HEK293 (cell line): ENCODE measurements at regions not wholly inside any gene's neighbourhood (a gene's known extent, or its start where the extent isn't known, plus 50 kb on each side); places are given as distances from the start of the nearest gene placed in this dataset.

Experiments used
- ZNF785 ChIP-seq: fragments of 450-650 bp; formaldehyde crosslinking; IDR thresholded peaks from 2 replicates; pipeline ENCODE4 v1.5.1; 2016; ENCODE audit warnings: missing biosample characterization, missing genetic modification characterization
- TF ChIP-seq, protein P1 (sequence below): fragments of 450-650 bp; formaldehyde crosslinking; IDR thresholded peaks from 2 replicates; pipeline ENCODE4 v1.5.1; 2016; ENCODE audit warnings: missing biosample characterization, missing genetic modification characterization
- TF ChIP-seq, protein P2 (sequence below): fragments of 450-650 bp; formaldehyde crosslinking; IDR thresholded peaks from 2 replicates; pipeline ENCODE4 v1.5.1; 2016; ENCODE audit warnings: missing biosample characterization, missing genetic modification characterization

DNA sequence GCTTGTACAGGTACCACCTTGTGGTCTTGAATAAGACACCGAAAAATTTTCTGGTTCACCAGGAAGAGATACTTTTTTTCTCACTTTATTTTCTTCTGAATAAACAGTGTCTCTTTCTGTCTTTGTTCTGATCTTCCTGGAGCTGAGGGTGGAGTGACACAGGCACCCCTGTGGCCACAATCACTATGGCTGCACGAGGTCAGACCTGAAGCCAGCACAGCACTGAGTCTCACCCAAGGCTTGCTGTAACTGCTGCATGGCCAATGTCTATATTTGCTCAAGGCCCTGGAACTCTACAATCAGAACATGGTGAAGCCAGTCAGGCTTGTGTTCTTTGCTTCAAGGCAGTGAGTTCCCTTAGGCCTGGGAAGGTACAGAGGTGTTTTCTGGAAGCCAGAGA, 87.2 kb downstream of the GPR174 start:
- TF ChIP-seq, protein P1, sequence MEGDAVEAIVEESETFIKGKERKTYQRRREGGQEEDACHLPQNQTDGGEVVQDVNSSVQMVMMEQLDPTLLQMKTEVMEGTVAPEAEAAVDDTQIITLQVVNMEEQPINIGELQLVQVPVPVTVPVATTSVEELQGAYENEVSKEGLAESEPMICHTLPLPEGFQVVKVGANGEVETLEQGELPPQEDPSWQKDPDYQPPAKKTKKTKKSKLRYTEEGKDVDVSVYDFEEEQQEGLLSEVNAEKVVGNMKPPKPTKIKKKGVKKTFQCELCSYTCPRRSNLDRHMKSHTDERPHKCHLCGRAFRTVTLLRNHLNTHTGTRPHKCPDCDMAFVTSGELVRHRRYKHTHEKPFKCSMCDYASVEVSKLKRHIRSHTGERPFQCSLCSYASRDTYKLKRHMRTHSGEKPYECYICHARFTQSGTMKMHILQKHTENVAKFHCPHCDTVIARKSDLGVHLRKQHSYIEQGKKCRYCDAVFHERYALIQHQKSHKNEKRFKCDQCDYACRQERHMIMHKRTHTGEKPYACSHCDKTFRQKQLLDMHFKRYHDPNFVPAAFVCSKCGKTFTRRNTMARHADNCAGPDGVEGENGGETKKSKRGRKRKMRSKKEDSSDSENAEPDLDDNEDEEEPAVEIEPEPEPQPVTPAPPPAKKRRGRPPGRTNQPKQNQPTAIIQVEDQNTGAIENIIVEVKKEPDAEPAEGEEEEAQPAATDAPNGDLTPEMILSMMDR (tag by site-specific recombination), result no peak
- TF ChIP-seq, protein P2, sequence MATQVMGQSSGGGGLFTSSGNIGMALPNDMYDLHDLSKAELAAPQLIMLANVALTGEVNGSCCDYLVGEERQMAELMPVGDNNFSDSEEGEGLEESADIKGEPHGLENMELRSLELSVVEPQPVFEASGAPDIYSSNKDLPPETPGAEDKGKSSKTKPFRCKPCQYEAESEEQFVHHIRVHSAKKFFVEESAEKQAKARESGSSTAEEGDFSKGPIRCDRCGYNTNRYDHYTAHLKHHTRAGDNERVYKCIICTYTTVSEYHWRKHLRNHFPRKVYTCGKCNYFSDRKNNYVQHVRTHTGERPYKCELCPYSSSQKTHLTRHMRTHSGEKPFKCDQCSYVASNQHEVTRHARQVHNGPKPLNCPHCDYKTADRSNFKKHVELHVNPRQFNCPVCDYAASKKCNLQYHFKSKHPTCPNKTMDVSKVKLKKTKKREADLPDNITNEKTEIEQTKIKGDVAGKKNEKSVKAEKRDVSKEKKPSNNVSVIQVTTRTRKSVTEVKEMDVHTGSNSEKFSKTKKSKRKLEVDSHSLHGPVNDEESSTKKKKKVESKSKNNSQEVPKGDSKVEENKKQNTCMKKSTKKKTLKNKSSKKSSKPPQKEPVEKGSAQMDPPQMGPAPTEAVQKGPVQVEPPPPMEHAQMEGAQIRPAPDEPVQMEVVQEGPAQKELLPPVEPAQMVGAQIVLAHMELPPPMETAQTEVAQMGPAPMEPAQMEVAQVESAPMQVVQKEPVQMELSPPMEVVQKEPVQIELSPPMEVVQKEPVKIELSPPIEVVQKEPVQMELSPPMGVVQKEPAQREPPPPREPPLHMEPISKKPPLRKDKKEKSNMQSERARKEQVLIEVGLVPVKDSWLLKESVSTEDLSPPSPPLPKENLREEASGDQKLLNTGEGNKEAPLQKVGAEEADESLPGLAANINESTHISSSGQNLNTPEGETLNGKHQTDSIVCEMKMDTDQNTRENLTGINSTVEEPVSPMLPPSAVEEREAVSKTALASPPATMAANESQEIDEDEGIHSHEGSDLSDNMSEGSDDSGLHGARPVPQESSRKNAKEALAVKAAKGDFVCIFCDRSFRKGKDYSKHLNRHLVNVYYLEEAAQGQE, result no peak
- TF ChIP-seq ZNF785 (tag by site-specific recombination), result no peak
